IMR-90 (cell line): ENCODE measurements at regions not wholly inside any gene's neighbourhood (a gene's known extent, or its start where the extent isn't known, plus 50 kb on each side); places are given as distances from the start of the nearest gene placed in this dataset.

Experiments
- ATAC-seq: fragments of 200-7000 bp; cut with Tn5 transposase; 2 replicates; pipeline ENCODE4 v1.9.1; 2020; ENCODE audit warnings: low read depth, mild to moderate bottlenecking, moderate library complexity
- BruUV-seq: library from RNA; stranded (reverse); fragments of 400-500 nt; replicated peaks from 2 replicates; lab custom pipeline; 2021; lab: Mats Ljungman, UMichigan
- CTCF ChIA-PET: fragments of 300-600 bp; formaldehyde crosslinking; extraction: SDS; loops from one replicate; lab custom pipeline; 2021; ENCODE audit warnings: antibody characterized with exemption; lab: Yijun Ruan, JAX
- POLR2A ChIA-PET: fragments of 300-600 bp; sonication (Branson Sonifier 250); formaldehyde crosslinking; loops from one replicate; lab custom pipeline; 2022; ENCODE audit warnings: antibody characterized with exemption; ENCODE audit not compliant: unreplicated experiment; lab: Charles Lee
- DNase-seq: peaks from one replicate; pipeline ENCODE4 v3.0.0; 2013
- H2AFZ ChIP-seq: replicated peaks from 2 replicates; pipeline ENCODE3; 2013; ENCODE audit warnings: low read length, mild to moderate bottlenecking; ENCODE audit not compliant: poor library complexity
- H2AK5ac ChIP-seq: 2 replicates; pipeline ENCODE4 v1.6.1; 2013; ENCODE audit warnings: low read depth, low read length, inconsistent platforms
- H2AK9ac ChIP-seq: replicated peaks from 2 replicates; pipeline ENCODE3; 2013; ENCODE audit warnings: mild to moderate bottlenecking, low read depth, low read length, moderate library complexity; ENCODE audit not compliant: poor library complexity
- H2BK120ac ChIP-seq: 2 replicates; pipeline ENCODE4 v1.6.1; 2013; ENCODE audit warnings: low read depth, low read length, inconsistent platforms
- H2BK15ac ChIP-seq: 3 replicates; pipeline ENCODE4 v1.6.1; 2013; ENCODE audit warnings: low read depth, low read length, inconsistent platforms
- H2BK20ac ChIP-seq: 2 replicates; pipeline ENCODE4 v1.6.1; 2013; ENCODE audit warnings: low read depth, mild to moderate bottlenecking, inconsistent platforms, low read length, moderate library complexity
- H2BK5ac ChIP-seq: 2 replicates; pipeline ENCODE4 v1.6.1; 2013; ENCODE audit warnings: mild to moderate bottlenecking, low read depth, low read length, inconsistent platforms; ENCODE audit not compliant: poor library complexity, severe bottlenecking
- H3K14ac ChIP-seq: replicated peaks from 2 replicates; pipeline ENCODE4 v1.6.1; 2013; ENCODE audit warnings: low read depth, low read length, inconsistent platforms
- H3K18ac ChIP-seq: 2 replicates; pipeline ENCODE4 v1.6.1; 2013; ENCODE audit warnings: low read depth, low read length, control low read depth
- H3K23ac ChIP-seq: 2 replicates; pipeline ENCODE4 v1.6.1; 2013; ENCODE audit warnings: low read depth, low read length, inconsistent platforms
- H3K27ac ChIP-seq: 2 replicates; pipeline ENCODE4 v1.5.1; 2013; ENCODE audit warnings: mild to moderate bottlenecking, control low read depth, low read length; ENCODE audit not compliant: insufficient read depth
- H3K27me3 ChIP-seq: 2 replicates; pipeline ENCODE4 v1.6.1; 2013; ENCODE audit warnings: low read length; ENCODE audit not compliant: control insufficient read depth, insufficient read depth
- H3K36me3 ChIP-seq: 2 replicates; pipeline ENCODE4 v1.6.1; 2013; ENCODE audit warnings: low read length, mixed read lengths; ENCODE audit not compliant: control insufficient read depth, insufficient read depth
- H3K4ac ChIP-seq: 2 replicates; pipeline ENCODE4 v1.6.1; 2013; ENCODE audit warnings: low read depth, low read length, inconsistent platforms
- H3K4me1 ChIP-seq: 2 replicates; pipeline ENCODE4 v1.6.1; 2013; ENCODE audit warnings: low read length, mixed read lengths; ENCODE audit not compliant: control insufficient read depth, insufficient read depth
- H3K4me2 ChIP-seq: 2 replicates; pipeline ENCODE4 v1.6.1; 2013; ENCODE audit warnings: low read depth, mild to moderate bottlenecking, control low read depth, low read length, moderate library complexity
- H3K4me3 ChIP-seq: 2 replicates; pipeline ENCODE4 v1.5.1; 2013; ENCODE audit warnings: low read depth, mild to moderate bottlenecking, control low read depth, low read length, moderate library complexity; ENCODE audit not compliant: insufficient read depth
- H3K56ac ChIP-seq: 2 replicates; pipeline ENCODE4 v1.6.1; 2013; ENCODE audit warnings: low read length, inconsistent platforms; ENCODE audit not compliant: insufficient read depth; ENCODE audit errors: extremely low read depth
- H3K79me1 ChIP-seq, 2 experiments: 2 replicates each; pipeline ENCODE4 v1.6.1; 2013; ENCODE audit warnings: low read length in 2 of 2, inconsistent platforms in 1 of 2, low read depth in 1 of 2
- H3K9ac ChIP-seq: 2 replicates; pipeline ENCODE4 v1.6.1; 2013; ENCODE audit warnings: low read depth, low read length, control low read depth
- H3K9me1 ChIP-seq: 2 replicates; pipeline ENCODE4 v1.6.1; 2013; ENCODE audit warnings: low read length, inconsistent platforms; ENCODE audit not compliant: insufficient read depth
- H3K9me3 ChIP-seq: 2 replicates; pipeline ENCODE4 v1.6.1; 2013; ENCODE audit warnings: low read length; ENCODE audit not compliant: control insufficient read depth, insufficient read depth
- H4K20me1 ChIP-seq: 2 replicates; pipeline ENCODE4 v1.6.1; 2013; ENCODE audit warnings: low read length, inconsistent platforms; ENCODE audit not compliant: insufficient read depth
- H4K5ac ChIP-seq: 2 replicates; pipeline ENCODE4 v1.6.1; 2013; ENCODE audit warnings: mild to moderate bottlenecking, low read depth, low read length, control low read depth
- H4K8ac ChIP-seq, 2 experiments: 2 replicates each; pipeline ENCODE4 v1.6.1; 2013; ENCODE audit warnings: low read depth in 2 of 2, low read length in 2 of 2, control low read depth in 1 of 2, inconsistent platforms in 1 of 2
- H4K91ac ChIP-seq: 2 replicates; pipeline ENCODE4 v1.6.1; 2013; ENCODE audit warnings: low read depth, low read length, inconsistent platforms; ENCODE audit not compliant: insufficient read depth
- SMC3 ChIP-seq: fragments of 150-350 bp; IDR thresholded peaks from 2 replicates; pipeline ENCODE4 v1.6.1; 2016; ENCODE audit warnings: low read depth, mild to moderate bottlenecking, antibody characterized with exemption, low read length, moderate library complexity
- WGBS, 2 experiments: methylation state at CpG; one replicate each; pipeline versions ENCODE4 v1.1.5 to v1.1.7; 2013; ENCODE audit warnings: missing lambda C conversion rate in 2 of 2; ENCODE audit not compliant: insufficient read length in 1 of 2; ENCODE audit errors: extremely low coverage in 2 of 2; 5-methylcytosine and 5-hydroxymethylcytosine counted together
- dilution Hi-C: fragments of 300-500 bp; cut with HindIII; formaldehyde crosslinking; loops from one replicate; pipeline ENCODE4 v1.14.3; 2018; ENCODE audit warnings: low sequenced_read_pairs; ENCODE audit not compliant: unreplicated experiment
- in situ Hi-C: fragments of 300-500 bp; cut with MboI; formaldehyde crosslinking; loops from 3 replicates; pipeline ENCODE4 v1.14.3; 2019; ENCODE audit warnings: low sequenced_read_pairs, inconsistent platforms, mixed read lengths
- intact Hi-C: fragments of 100-400 bp; cut with micrococcal nuclease; formaldehyde crosslinking; loops from 2 replicates; pipeline ENCODE4 v1.10.0; 2022

DNA sequence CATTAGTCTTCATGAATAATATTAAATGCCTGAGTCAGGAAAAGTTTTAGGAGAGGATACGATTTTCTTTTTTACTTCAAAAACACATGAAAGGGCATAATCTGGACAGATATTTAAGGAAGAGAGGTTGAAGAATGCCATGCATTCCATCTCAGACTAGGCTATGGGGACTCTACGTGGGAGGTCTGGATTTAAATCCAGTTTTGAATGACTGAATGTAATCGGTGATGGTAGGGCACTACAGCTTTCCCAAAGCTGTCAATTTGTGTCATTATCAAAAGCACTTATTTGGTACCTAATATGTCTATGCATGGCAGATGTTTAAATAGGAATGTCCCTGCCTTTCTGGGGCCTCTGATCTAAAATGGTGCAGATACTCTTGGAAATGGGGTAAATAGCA lies 59.3 kb upstream of the RPL34 start:
- dilution Hi-C loops (no loop called here), in situ Hi-C loops (no loop called here), intact Hi-C loops (no loop called here)
- Histone ChIP-seq H4K5ac (no peak overlapping the region), H3K4me3 (no peak overlapping the region), H3K23ac (no peak overlapping the region), H3K4me1 (no peaks in the 10 kb centered on the region), H2BK120ac (no peak overlapping the region), H2BK15ac (no peak overlapping the region), H2BK5ac (no peak overlapping the region), H4K20me1 (no peaks in the 10 kb centered on the region), H2AFZ (no peak overlapping the region), H2BK20ac (no peak overlapping the region), H3K9me3 (no peaks in the 10 kb centered on the region), H3K56ac (no peak overlapping the region), H3K36me3 (no peaks in the 10 kb centered on the region), H3K4ac (no peak overlapping the region), H4K8ac (no peak overlapping the region), H4K91ac (no peak overlapping the region), H3K18ac (no peak overlapping the region), H3K27ac (no peak overlapping the region), H2AK9ac (no peak overlapping the region), H3K9ac (no peak overlapping the region), H3K4me2 (no peak overlapping the region), H3K9me1 (no peaks in the 10 kb centered on the region), H3K27me3 (peaks cover 4% of the 10 kb centered on the region), H3K14ac (no peak overlapping the region), H3K79me1 (no peaks in the 10 kb centered on the region), H2AK5ac (no peak overlapping the region)
- ATAC-seq: no peak
- no TSS peak for BruUV-seq
- POLR2A ChIA-PET: no interaction called here
- CTCF ChIA-PET: interaction anchor here (1.0 to 1.6 kb wide), 2 partner anchors 10 to 11 kb away, joined by 3 to 8 read pairs; no protein-coding TSS in a partner anchor
- DNase-seq: no peak
- no peak for TF ChIP-seq SMC3
- WGBS, 2 experiments: no CpG with 5 or more reads among the region's 3 CpGs
